ENCODE measurements at regions not wholly inside any gene's neighbourhood (a gene's known extent, or its start where the extent isn't known, plus 50 kb on each side); places are given as distances from the start of the nearest gene placed in this dataset.

DNA sequence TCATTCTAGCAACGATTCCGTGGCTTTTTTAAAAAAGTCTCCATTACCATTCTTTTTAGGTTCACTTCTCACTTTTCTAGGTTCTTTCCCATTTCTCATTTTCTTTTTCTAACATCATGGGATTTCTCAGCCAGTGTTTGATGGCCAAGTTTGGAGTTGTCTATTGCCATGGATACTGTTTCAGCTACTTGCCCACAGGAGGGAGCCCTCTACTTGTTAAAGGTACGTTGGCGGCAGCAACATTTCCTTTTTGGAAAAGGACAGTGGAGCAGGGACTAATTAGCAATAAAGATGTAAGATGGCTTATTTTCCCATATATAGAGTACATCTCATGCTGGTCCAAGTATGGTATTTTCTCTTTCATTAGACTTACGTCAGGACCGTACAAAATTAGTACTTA is 2257.5 kb upstream of the C9orf72 start:
- DNase-seq (ENCODE audit: low read depth), result no peak

DNA sequence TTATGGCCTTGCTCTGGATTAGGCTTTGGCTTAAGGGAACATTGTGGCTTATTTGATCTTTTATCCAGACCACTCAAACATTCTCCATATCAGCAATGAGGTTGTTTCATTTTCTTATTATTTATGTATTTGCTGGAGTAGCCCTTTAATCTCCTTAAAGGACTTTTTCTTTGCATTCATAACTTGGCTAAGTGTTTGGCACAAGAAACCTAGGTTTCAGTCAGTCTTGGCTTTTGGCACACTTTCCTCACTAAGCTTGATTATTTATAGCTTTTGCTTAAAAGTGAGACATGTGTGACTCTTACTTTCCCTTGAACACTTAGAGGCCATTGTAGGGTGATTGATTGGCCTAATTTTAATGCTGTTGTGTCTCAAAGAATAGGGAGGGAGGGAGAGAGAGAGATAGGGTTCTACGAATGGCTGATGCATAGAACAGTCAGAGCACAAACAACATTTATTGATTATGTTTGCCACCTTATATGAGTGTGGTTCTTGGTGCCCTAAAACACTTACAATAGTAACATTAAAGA is 2265.3 kb upstream of the C9orf72 start:
- no peak for DNase-seq (ENCODE audit: low read depth)

DNA sequence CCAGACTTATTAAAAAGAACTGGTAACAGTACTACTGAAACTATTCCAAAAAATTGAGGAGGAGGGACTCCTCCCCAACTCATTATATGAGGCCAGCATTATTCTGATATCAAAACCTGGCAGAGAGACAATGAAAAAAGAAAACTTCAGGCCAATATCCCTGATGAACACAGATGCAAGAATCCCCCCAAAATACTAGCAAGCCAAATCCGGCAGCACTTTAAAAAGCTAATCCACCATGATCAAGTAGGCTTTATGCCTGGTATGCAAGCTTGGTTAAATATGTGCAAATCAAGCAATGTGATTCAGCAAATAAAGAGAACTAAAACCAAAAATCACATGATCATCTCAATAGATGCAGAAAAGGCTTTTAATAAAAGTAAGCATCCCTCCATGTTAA is 2271.0 kb upstream of the C9orf72 start:
- DNase-seq (ENCODE audit: low read depth), result no peak

DNA sequence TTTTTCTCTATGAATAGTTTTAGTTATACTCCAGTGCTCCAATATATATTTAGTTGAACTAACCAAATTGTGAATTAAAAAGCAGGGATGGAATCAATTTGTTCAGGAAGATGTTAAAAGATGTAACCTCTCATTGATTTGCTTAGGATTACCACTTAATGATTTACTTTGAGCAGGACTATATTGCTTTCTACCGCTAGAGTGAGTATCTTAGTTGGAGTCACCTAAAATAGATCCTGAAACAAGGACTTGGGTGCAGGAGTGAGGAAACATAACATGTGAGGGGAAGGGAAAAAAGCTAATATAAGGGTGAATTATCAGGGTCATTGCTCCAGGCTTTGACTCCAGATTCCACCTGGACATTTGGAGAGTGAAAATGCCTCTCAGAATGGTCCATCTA is 2277.4 kb upstream of the C9orf72 start:
- DNase-seq (ENCODE audit: low read depth), result no peak

DNA sequence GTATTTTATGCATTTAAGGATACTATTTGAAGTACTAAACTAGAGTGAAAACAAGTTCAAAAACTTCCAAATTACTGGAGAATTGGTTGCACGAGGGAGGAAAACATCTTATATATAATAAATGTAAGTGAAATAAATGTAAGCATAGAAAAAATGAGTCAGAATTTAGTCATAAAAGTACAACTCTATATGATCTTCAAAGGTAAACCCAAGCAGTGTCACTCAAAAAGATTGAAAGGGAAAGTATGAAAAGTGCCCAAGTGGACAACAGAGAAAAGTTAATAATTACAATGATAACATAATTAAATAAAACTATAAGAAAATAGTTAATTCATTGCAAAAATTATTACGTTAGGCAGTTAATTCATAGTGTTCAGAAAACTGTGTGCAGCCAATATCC is 2288.5 kb upstream of the C9orf72 start:
- no peak for DNase-seq (ENCODE audit: low read depth)

DNA sequence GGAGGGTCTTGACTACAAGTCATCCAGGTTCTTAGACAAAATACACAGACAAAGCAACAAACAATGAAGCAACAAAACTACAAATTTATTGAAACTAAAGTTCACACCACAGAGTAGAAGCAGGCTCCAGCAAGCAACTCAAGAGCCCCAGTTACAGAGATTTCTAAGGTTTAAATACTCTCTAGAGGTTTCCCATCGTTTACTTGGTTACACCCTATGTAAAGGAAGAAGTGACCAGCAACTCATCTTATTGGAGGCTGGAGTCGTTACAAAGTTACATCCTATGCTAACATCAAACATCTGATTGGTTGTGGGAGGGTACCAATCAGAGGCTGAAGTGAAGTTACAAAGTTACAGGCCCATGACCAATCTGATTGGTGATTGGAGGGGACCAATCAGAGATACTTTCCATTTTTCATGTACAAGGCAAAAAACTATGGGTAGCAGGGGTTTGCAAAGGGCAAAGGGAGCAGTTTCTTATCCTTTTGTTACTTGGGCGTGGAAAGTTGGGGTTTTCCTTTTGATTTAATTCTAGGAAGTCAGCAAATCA is 2292.6 kb upstream of the C9orf72 start:
- no peak for DNase-seq (ENCODE audit: low read depth)

DNA sequence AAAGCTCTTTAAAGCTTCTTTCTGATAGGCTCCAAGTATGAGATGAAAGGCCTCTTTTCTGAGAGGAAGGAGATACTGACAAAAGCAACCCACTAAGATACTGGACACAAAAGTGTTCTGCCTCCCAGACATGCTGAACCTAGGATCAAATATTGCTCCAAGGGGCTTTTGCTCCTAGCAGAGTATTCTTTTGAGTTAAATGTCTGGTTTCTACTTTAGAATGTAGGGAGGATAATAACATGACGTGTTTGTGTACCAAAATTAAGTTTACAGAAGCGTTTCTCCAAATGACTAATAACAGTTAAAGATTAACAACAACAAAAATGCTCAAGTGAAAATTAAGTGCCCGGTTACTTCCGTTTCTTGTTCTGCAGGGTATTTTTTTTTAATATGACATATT is 2293.3 kb upstream of the C9orf72 start:
- DNase-seq (ENCODE audit: low read depth), result no peak

DNA sequence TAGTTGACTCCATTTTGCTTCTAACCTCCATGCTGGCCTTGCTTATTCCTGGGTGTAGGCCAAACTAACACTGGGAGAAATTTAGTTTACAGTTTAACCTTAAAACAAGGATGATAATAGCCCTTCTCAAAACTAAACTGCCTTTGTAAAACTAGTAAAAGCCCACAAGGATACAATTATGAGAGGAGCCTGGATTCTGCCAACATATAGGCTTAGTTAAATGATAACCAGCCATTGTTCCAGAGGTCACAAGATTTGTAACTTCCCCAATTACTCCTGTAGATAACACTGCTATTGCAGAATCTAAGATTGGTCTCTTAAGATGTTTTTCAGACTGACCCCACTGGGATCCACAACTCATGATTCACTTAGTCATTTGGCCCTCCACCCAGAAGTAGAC is 2300.3 kb upstream of the C9orf72 start:
- no peak for DNase-seq (ENCODE audit: low read depth)

DNA sequence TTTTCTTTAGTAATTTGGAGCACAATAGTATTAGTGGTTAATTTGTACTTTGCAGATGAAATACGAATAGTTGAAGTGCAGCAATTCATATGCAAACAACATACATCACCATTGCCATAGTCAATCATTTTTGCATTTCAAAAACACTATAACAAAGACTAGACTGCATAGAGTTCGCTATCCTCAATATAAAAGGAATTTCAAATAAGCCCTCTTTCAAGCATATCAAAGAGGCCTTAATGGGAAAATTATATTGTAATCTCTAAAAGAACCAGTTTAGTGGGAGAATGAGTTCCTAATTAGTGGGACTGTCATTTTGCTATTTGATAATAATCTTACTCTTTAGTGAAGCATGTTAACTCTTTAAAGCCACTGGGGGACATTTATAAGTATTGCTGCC is 2302.3 kb upstream of the C9orf72 start:
- DNase-seq (ENCODE audit: low read depth), result no peak

DNA sequence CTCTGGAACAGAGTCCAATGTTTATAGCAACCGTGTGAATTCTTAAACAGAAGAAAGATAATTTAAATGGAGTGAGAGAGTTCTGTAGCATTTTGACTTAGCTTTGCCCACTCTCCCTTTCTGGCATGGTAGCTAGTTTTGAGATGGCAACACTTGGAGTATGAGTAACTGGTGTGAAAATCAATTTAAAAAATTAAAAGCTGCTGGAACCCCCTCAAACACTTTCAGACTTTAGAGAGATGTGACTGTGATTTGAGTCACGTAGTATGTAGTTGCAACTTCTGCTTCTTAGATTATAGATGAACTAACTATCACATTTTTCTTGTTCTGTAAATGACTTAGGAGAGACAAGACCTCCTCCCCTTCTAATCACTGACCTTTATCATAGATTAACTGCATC is 2309.5 kb upstream of the C9orf72 start:
- no peak for DNase-seq (ENCODE audit: low read depth)

DNA sequence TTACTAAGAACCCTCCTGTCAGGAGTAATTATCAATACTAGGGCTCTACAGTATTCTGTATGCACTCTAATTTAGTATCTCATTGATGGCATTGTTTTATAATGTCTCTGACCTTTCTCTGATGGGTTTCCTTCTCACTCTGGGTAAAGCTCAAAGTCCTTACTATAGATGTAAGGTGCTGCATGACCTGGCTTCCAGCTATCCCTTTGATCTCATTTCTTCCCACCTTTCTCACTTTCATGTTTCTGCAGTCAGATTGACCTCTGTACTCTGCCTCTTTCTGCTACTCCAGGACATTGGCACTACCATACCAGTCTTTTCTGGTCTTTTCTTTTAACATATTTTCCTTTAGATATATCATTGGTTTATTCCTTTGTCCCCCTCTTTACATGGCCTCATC is 2332.8 kb upstream of the C9orf72 start:
- DNase-seq (ENCODE audit: low read depth), result no peak

DNA sequence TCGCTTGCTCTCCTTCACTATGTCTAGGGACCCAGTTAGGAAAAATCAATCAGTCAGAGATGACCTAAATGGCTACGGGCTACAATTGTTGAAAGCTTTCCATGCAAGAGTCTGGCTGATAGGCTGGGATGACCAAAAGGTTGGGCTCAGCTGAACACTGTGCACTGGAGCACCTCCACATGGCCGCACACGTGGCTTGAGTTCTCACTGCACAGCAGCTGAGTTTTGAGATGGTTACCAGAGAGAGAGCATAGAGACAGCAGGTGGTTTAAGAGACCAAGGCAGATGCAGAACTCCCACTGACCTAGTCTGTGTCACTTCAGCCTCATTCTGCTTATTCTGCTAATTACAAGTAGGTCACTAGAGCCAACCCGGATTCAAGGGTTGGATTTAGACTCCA is 2354.8 kb upstream of the C9orf72 start:
- no peak for DNase-seq (ENCODE audit: low read depth)

DNA sequence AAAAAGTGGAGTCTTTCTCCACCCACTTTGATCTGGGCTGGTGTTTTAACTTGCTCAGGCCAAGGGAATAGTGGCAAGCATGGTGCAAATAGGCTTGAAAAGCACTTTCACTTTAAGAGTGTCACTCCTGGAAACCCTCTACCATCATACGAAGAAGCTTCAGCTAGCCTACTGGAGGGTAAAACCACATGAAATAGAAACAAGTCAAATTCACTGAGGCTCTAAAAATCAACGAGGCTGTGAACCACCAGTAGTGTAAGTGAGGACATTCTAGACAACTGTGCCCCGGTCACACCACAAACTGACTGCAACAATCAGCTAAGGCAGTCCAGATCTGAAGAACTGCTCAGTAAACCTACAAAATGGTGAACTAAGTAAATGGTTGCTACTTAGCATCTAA is 2366.3 kb upstream of the C9orf72 start:
- no peak for DNase-seq (ENCODE audit: low read depth)

DNA sequence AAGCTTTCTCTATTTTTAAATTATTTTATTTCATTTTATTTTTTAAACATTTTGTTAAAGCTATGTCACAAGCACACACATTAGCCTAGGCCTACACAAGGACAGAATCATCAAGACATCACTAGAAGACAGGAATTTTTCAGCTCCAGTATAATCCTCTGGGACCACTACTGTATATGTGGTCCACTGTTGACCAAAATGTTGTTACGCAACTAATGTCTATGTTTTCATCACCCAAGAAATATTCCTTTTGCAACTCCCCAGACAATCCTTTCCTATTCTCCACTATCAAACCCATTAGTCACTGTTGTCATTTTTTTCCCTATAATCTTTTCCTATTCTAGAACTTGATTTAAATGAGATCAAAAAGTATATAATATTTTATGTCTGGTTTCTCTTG is 2371.7 kb upstream of the C9orf72 start:
- no peak for DNase-seq (ENCODE audit: low read depth)

DNA sequence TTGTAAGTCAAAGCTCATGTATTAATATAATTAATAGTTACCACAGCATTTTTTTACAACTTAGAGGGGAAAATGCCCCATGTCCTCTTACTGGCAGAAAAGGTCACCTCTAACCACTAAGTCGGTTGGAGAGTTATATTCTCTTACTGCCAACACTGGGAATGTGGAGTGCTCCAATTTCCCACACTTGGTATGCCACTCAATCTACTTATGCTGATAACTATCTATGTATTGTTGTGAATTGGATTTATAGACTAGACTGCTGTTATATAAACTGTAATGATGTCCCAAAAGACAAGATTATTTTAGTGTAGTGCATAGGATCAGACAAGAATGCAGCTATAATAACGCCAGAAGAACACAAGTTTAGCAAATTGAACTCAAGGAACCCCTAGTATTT is 2385.2 kb upstream of the C9orf72 start:
- no peak for DNase-seq (ENCODE audit: low read depth)

DNA sequence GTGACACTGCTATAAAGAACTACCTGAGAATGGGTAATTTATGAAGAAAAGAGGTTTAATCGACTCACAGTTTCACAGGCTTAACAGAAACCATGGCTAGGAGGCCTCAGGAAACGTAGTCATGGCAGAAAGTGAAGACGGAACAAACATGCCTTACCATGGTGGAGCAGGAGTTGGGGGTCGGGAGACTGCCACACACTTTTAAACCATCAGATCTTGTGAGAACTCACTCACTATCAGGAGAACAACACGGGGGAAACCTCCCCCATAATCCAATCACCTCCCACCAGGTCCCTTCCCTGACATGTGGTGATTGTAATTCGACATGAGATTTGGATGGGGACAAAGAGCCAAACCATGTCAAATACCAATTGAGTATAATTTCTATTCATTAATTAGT is 2392.6 kb upstream of the C9orf72 start:
- DNase-seq (ENCODE audit: low read depth), result no peak

DNA sequence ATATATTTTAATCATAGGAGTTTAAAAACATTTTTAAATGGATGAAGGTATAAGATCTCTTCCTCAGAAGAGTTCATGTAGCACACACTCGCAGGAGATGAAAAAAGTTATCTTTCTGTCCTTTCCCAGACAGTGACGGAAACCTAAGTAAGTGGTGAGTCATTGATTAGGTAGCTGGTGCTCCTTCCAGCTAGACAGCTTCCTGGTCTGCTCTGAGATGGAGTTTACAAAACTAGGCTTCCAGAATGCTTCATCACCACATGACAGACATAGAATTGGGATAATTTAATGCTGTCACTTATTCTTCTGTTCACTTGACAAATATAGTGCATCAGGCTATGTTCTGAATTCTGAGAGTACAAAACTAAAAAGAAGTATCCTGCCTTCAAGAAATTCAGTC is 2393.0 kb upstream of the C9orf72 start:
- DNase-seq (ENCODE audit: low read depth), result no peak

DNA sequence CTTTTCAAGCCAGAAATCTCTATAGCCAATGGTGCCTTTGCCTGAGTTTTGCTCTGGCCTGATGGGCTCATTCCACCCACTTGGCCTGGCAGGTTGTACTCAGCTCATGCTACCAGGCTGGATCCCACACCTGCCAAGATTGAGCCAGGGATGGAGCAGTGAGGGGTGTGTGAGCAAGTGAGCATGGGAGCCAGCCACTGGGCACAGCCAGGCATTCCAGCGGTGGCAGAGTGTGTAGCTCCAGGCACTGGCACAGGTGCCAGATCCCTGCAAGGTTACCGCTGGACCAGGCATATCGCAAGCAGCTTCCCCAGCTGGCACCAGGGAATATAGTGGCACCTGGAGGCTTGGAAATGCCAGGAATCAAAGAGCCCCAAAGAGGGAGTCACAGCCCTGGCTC is 2395.6 kb upstream of the C9orf72 start:
- DNase-seq (ENCODE audit: low read depth), result no peak

DNA sequence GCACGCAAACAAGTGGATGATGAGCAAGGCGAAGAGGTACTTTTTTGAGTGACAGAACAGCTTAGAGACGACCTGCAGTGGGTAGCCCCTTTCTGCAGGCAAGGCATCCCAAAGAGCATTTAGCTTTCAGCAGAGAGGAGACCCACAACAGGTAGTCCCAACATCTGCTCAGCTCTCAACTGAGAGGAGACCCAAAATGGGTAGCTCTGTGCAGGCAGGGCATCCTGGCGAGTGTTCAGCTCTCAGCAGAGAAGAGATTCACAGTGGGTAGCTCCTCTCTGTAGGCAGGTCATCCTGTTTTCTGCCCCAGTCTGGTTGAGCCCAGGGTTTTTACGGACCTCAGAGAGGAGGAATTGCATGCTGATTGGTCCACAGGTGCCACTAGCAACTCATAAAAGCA is 2396.1 kb upstream of the C9orf72 start:
- no peak for DNase-seq (ENCODE audit: low read depth)

DNA sequence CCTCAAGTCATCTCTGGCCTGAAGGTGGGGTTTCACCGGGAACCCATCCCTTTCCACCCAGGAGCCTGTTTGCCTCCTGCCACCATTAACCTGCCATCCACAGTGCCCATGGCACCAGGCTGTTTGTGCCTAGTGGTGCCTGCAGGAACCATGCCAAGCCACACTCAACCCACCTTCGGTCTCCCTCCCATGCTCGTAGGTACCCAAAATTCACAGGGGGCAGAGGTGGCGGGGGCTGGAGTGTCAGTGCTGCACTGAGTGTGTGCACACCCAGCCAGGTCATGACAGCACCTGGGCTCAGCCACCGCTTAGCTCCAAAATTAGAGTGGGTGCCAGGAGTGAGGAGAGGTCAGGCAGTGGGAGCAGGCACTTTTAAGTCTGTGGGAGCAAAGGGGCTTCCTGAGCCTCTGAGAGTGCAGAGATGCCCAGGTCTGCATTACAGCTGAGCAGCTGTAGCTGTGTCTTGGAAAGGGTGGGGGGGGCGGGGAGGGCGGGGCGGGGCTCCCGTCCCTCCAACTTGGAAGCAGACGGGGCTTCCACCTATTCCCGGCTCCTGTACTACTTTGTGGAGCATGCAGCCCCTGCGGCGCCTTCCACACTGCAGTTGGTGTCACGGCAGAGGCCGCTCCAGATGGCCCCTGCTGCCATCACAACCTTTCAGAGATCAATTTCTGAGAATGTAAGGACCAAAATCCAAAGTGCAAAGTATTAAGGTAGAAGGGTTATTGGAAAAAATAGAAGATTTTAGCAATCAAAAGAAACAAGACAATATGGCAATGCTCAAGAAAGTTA is 2396.8 kb upstream of the C9orf72 start:
- no peak for DNase-seq (ENCODE audit: low read depth)

DNA sequence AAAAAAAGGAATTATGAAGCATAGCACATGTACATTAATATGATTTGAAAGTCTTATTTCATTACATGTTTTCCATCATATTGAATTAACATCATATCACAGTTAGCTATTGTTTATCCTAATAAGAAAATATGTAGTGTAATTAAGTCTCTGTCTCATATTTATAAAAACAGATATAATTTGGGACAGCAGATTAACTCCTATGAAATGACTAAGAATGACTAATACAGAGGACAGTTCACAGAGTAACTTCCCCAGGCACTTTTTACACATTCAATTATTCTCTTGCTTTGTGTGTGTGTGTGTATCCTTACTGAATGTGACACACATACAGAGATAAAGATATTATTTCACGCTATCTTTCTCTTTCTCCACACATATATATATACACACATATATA is 2400.9 kb upstream of the C9orf72 start:
- no peak for DNase-seq (ENCODE audit: low read depth)

DNA sequence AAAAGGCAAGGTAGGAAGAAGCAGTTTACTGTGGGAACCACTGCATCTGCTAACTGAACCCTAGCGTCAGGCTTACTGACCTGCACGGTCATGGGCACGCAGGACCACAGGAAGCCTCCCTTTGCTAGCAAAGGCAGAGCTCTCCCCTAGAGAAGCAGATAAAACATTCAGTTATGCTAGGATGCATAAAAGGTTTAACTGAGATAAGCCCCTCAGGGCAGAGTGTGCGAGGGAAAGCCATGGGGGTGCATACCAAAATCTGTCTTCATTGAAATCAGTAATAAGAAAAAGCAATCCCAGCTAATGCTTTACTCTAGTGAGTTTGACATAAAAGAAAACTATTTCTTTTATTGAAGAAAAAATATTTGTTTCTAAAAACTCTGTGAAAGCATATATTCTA is 2403.7 kb upstream of the C9orf72 start:
- no peak for DNase-seq (ENCODE audit: low read depth)

DNA sequence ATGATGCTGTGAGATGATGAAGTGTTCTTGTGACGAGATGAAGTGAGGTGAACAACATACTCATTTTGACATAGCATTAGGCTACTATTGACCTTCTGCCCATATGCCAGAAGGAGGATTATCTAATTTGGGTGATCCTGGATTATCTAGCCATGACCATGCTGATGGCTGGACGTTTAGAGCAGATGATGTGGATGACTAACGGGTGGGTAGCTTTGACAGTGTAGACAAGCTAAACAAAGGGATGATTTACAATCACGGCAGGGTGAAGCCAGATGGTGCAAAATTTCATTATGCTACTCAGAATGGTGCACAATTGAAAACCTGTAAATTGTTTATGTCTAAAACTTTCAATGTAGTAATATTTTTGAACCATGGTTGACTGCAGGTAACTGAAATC is 2403.4 kb upstream of the ACO1 start:
- DNase-seq (ENCODE audit: low read depth), result no peak

DNA sequence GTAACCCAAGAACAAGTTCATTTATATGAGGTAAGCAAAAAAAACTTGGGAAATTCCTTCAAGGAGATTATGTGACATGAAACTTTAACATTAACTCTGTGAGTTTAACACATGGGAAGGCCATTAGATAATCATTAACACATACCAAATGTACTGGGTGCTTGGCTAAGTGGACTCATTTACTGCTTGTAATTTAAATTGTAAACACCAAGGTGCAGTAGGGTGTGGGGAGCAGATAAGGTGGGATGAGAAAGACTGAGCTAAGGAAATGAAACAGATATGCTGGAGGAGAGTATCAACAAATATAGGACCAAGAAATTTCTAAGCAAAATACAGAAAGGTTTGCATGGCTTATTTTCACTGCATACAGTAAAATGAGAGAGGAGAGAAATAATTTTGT is 2384.8 kb upstream of the ACO1 start:
- DNase-seq (ENCODE audit: low read depth), result no peak

All from stimulated activated CD4-positive, alpha-beta T cell treated with anti-CD3 and anti-CD28 coated beads, Interleukin-2, amount 100 ng/mL, for 4 hours (primary cell).